Suprapubic skin (tissue), 4 donors: ENCODE measurements at regions not wholly inside any gene's neighbourhood (a gene's known extent, or its start where the extent isn't known, plus 50 kb on each side); places are given as distances from the start of the nearest gene placed in this dataset.
A peak's percentile ranks its signal among the peaks of the same experiment; 100 is the strongest.

Experiments
- DNase-seq, 2 donors: peaks; one replicate each; pipeline ENCODE4 v3.0.0-alpha.2; 2019; ENCODE audit warnings: low spot score in 2 of 2
- H3K27ac ChIP-seq: fragments of 200-600 bp; sonication (generic); one replicate; pipeline ENCODE4 v1.5.1; 2019
- H3K27me3 ChIP-seq: fragments of 200-600 bp; sonication (generic); one replicate; pipeline ENCODE4 v1.5.1; 2019
- H3K36me3 ChIP-seq: fragments of 200-600 bp; sonication (generic); one replicate; pipeline ENCODE4 v1.5.1; 2019
- H3K4me1 ChIP-seq: fragments of 200-600 bp; sonication (generic); one replicate; pipeline ENCODE4 v1.5.1; 2019
- H3K4me3 ChIP-seq: fragments of 200-600 bp; sonication (generic); one replicate; pipeline ENCODE4 v1.5.1; 2019; ENCODE audit warnings: mild to moderate bottlenecking
- H3K9me3 ChIP-seq: fragments of 200-600 bp; sonication (generic); one replicate; pipeline ENCODE4 v1.5.1; 2019
- CTCF ChIP-seq, 2 donors: fragments of 200-600 bp in 1 of 2; fragments of 450-650 bp in 1 of 2; sonication (generic) in 1 of 2; IDR thresholded peaks; one replicate each; pipeline ENCODE4 v1.5.1; 2016 to 2019; ENCODE audit warnings: antibody characterized with exemption in 2 of 2, mild to moderate bottlenecking in 1 of 2, moderate library complexity in 1 of 2
- EP300 ChIP-seq: sonication (generic); formaldehyde crosslinking; IDR thresholded peaks from one replicate; pipeline ENCODE4 v1.6.1; 2017; ENCODE audit warnings: antibody characterized with exemption
- POLR2A ChIP-seq, 2 donors: fragments of 450-650 bp; IDR thresholded peaks; one replicate each; pipeline ENCODE4 v1.6.1; 2017; ENCODE audit warnings: antibody characterized with exemption in 2 of 2, mild to moderate bottlenecking in 2 of 2, moderate library complexity in 2 of 2
- POLR2AphosphoS5 ChIP-seq, 3 donors: sonication (generic); formaldehyde crosslinking; IDR thresholded peaks; one replicate each; pipeline ENCODE4 v1.6.1; 2017; ENCODE audit warnings: antibody characterized with exemption in 3 of 3
- WGBS: methylation state at CpG from one replicate; pipeline ENCODE4 v1.1.5; 2018; 5-methylcytosine and 5-hydroxymethylcytosine counted together

GRCh38 chr13:48165727-48166126 lies 67.3 kb upstream of the ITM2B start:
- Histone ChIP-seq H3K36me3 (no peaks in the 10 kb centered on the region), H3K4me3 (no peak overlapping the region), H3K27me3 (no peaks in the 10 kb centered on the region), H3K9me3 (no peaks in the 10 kb centered on the region), H3K4me1 (peaks cover 50% of the 10 kb centered on the region), H3K27ac (peak overlapping the region; percentile 42)
- no peak for DNase-seq
- TF ChIP-seq POLR2A (IDR thresholded peaks at IDR 0.05) (no peak), CTCF (IDR thresholded peaks at IDR 0.05) (no peak), POLR2AphosphoS5 (IDR thresholded peaks at IDR 0.05) (no peak), EP300 (no peak)
- WGBS = 63% methylated on average over 1 of the region's 1 CpG

- H3K4me1 ChIP-seq = peaks cover 57% of the 10 kb centered on the region
Measured at GRCh38 chr13:48165063-48165462, 67.9 kb upstream of the ITM2B start.

GRCh38 chr13:48163061-48163460 lies 68.2 kb upstream of the MED4 start:
- Histone ChIP-seq H3K4me1 (peaks cover 77% of the 10 kb centered on the region), H3K27ac (peak overlapping the region; percentile 92), H3K27me3 (no peaks in the 10 kb centered on the region), H3K9me3 (no peaks in the 10 kb centered on the region), H3K36me3 (no peaks in the 10 kb centered on the region), H3K4me3 (no peak overlapping the region)
- 66% methylated on average over 4 of the region's 4 CpGs for WGBS
- TF ChIP-seq CTCF (IDR thresholded peaks at IDR 0.05) (no peak), POLR2AphosphoS5 (IDR thresholded peaks at IDR 0.05) (no peak), EP300 (no peak), POLR2A (IDR thresholded peaks at IDR 0.05) (no peak)
- DNase-seq = no peak

More at GRCh38 chr13:48165063-48165462, 67.9 kb upstream of the ITM2B start:
- WGBS = 100% methylated on average over 1 of the region's 1 CpG
- DNase-seq = no peak
- Histone ChIP-seq H3K9me3 (no peaks in the 10 kb centered on the region), H3K27me3 (no peaks in the 10 kb centered on the region), H3K4me3 (no peak overlapping the region), H3K27ac (peak overlapping the region; percentile 42), H3K36me3 (no peaks in the 10 kb centered on the region)
- no peak for TF ChIP-seq CTCF (IDR thresholded peaks at IDR 0.05)
- no peak for TF ChIP-seq POLR2AphosphoS5 (IDR thresholded peaks at IDR 0.05)
- TF ChIP-seq EP300 = no peak
- TF ChIP-seq POLR2A (IDR thresholded peaks at IDR 0.05) = no peak

- WGBS = 72% methylated on average over 2 of the region's 2 CpGs
- Histone ChIP-seq H3K9me3 (no peaks in the 10 kb centered on the region), H3K4me1 (peaks cover 85% of the 10 kb centered on the region)
Measured at GRCh38 chr13:48162217-48162616, 67.3 kb upstream of the MED4 start.

GRCh38 chr13:48161530-48162179 lies 66.8 kb upstream of the MED4 start:
- WGBS = 73% methylated on average over 5 of the region's 5 CpGs
- H3K4me1 ChIP-seq = peaks cover 86% of the 10 kb centered on the region
- no peaks in the 10 kb centered on the region for H3K36me3 ChIP-seq
- DNase-seq = peak; percentile 80 to 83
- TF ChIP-seq CTCF (IDR thresholded peaks at IDR 0.05) = no peak
- TF ChIP-seq POLR2AphosphoS5 (IDR thresholded peaks at IDR 0.05) = no peak
- TF ChIP-seq POLR2A (IDR thresholded peaks at IDR 0.05) = no peak
- no peak for TF ChIP-seq EP300
- H3K9me3 ChIP-seq = no peaks in the 10 kb centered on the region
- peak overlapping the region; percentile 92 for H3K27ac ChIP-seq
- H3K4me3 ChIP-seq = no peak overlapping the region
- no peaks in the 10 kb centered on the region for H3K27me3 ChIP-seq

More at GRCh38 chr13:48162217-48162616, 67.3 kb upstream of the MED4 start:
- Histone ChIP-seq H3K27me3 (no peaks in the 10 kb centered on the region), H3K36me3 (no peaks in the 10 kb centered on the region), H3K27ac (peak overlapping the region; percentile 92), H3K4me3 (no peak overlapping the region)
- DNase-seq = no peak
- TF ChIP-seq POLR2AphosphoS5 (IDR thresholded peaks at IDR 0.05) = no peak
- no peak for TF ChIP-seq CTCF (IDR thresholded peaks at IDR 0.05)
- TF ChIP-seq EP300 = no peak
- TF ChIP-seq POLR2A (IDR thresholded peaks at IDR 0.05) = no peak
